GM03348 (cell line): ENCODE measurements at regions not wholly inside any gene's neighbourhood (a gene's known extent, or its start where the extent isn't known, plus 50 kb on each side); places are given as distances from the start of the nearest gene placed in this dataset.
"Not testable (repeated sequence)": the region's sequence is repeated elsewhere in the genome, so short reads cannot be mapped to it uniquely, and the experiment has no call there.

Source experiments
- DNase-seq: peaks from one replicate; pipeline ENCODE4 v3.0.0; 2012; ENCODE audit warnings: low spot score

- no peak for DNase-seq
Measured at GRCh38 chr5:100694100-100694499, 158.9 kb downstream of the FAM174A start.

GRCh38 chr5:100697970-100698369 is 162.8 kb downstream of the FAM174A start:
- DNase-seq, result no peak

- DNase-seq, result peak; percentile 14
Measured at GRCh38 chr5:100706776-100707175, 171.6 kb downstream of the FAM174A start.

- DNase-seq, result no peak
Measured at GRCh38 chr5:100708645-100709171, 173.5 kb downstream of the FAM174A start.

GRCh38 chr5:100709771-100710170 is 174.6 kb downstream of the FAM174A start:
- no peak for DNase-seq

GRCh38 chr5:100714780-100715179 is 179.6 kb downstream of the FAM174A start:
- DNase-seq, result not testable (repeated sequence)

GRCh38 chr5:100722657-100723056 is 180.4 kb downstream of the ST8SIA4 start:
- DNase-seq, result no peak

- no peak for DNase-seq
Measured at GRCh38 chr5:100723229-100723628, 179.9 kb downstream of the ST8SIA4 start.

GRCh38 chr5:100726116-100726515 is 177.0 kb downstream of the ST8SIA4 start:
- DNase-seq, result no peak

GRCh38 chr5:100731768-100732167 is 171.3 kb downstream of the ST8SIA4 start:
- no peak for DNase-seq

- no peak for DNase-seq
Measured at GRCh38 chr5:100746730-100747129, 156.4 kb downstream of the ST8SIA4 start.

GRCh38 chr5:100749771-100750284 is 153.3 kb downstream of the ST8SIA4 start:
- no peak for DNase-seq

GRCh38 chr5:100755435-100755834 is 147.6 kb downstream of the ST8SIA4 start:
- no peak for DNase-seq
